ENCODE measurements at regions not wholly inside any gene's neighbourhood (a gene's known extent, or its start where the extent isn't known, plus 50 kb on each side); places are given as distances from the start of the nearest gene placed in this dataset.

- no peak for TF ChIP-seq RNF2 (IDR thresholded peaks at IDR 0.05; ENCODE audit: borderline replicate concordance, low read depth)
- no peak for TF ChIP-seq POLR2A (IDR thresholded peaks at IDR 0.05; ENCODE audit: low read length)
- no peak for TF ChIP-seq CTCF (IDR thresholded peaks at IDR 0.05)
- no peak for TF ChIP-seq NFE2L2 (conservative IDR thresholded peaks at IDR 0.05; ENCODE audit: low read length)
- no peak for TF ChIP-seq MAX (IDR thresholded peaks at IDR 0.05)
- TF ChIP-seq USF2 (IDR thresholded peaks at IDR 0.05) = no peak
- no peak for TF ChIP-seq TP53 (CRISPR knock-in tag; IDR thresholded peaks at IDR 0.05)
Measured at GRCh38 chr14:84804895-84805294, 725.0 kb upstream of the FLRT2 start.
